ENCODE measurements at regions not wholly inside any gene's neighbourhood (a gene's known extent, or its start where the extent isn't known, plus 50 kb on each side); places are given as distances from the start of the nearest gene placed in this dataset.

- TF ChIP-seq CTCF (IDR thresholded peaks at IDR 0.05): no peak
- TF ChIP-seq POLR2AphosphoS5 (IDR thresholded peaks at IDR 0.05): no peak
- no peak for TF ChIP-seq POLR2A (IDR thresholded peaks at IDR 0.05)
These were observed 186.6 kb upstream of the ERBB4 start for GRCh38 chr2:212725180-212725579.

All from transverse colon (tissue), 4 donors.